ENCODE measurements at regions not wholly inside any gene's neighbourhood (a gene's known extent, or its start where the extent isn't known, plus 50 kb on each side); places are given as distances from the start of the nearest gene placed in this dataset.

DNA sequence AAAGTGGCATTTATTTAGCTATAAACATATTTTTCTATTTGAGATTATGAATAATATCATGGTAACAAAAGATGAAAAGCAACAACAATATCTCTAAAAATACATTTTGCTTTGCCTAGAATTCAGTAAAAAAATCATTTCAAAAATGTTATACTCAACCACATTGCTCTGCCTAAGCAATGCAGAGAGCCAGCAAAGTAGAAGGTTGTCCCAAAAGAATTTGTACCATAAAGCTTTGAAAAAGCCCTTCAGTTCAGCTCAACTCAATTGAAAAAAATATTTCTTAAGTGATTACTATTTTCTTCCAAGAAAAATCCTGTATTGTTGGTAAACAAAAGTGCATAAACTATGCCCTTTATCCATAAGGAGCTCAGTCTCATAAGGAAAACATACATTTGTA is 301.2 kb upstream of the ARSJ start:
- no peak for DNase-seq
- Mint-ChIP-seq H3K4me1 (no peaks in the 10 kb centered on the region), H3K27me3 (peaks cover 7% of the 10 kb centered on the region), H3K27ac (no peak overlapping the region), H3K36me3 (ENCODE audit: low read depth) (no peaks in the 10 kb centered on the region), H3K9me3 (ENCODE audit: low read depth) (peaks cover 1% of the 10 kb centered on the region), H3K4me3 (no peak overlapping the region)
- ChIA-PET POLR2A (no interaction called here), CTCF (no interaction called here)
- intact Hi-C loops (cut with DNase I, micrococcal nuclease) = no loop called here
- ATAC-seq = no peak

DNA sequence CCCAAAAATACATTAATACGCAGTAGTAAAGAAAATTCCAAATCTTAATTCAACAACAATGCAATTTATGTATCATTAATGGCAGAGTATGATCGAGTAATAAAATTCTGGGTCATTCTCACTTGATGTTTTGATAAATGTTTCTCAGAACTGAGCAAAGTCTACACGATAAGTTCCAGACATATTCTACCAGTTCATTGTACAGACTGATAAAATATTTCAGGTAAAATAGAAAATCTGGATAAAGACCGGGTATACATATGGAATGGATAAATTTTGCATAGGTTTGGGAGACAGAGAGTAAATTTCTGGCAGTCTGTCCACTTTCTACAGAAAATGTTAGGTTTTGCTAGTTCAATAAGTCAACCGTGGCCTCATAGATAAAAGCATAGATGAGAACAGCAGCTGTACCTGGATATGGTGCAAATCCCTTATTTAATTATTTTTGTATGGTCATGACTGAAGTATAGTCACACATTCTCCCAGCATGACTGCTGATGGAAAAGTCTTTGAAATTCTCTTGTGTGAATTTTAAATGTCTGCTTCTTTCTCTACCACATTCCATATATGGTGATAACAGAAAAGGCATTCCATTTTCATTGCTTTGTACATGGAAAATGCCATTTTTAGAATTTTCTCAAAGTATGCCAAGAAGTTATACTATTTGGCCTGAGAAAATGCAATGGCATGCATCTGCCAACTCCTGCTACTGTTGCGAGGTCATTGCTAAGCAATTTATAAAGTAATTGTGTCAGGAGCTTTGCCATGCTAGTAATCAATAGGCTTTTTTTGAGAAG is 301.9 kb upstream of the ARSJ start:
- H3K4me3 Mint-ChIP-seq = no peak overlapping the region
- no peak overlapping the region for H3K27ac Mint-ChIP-seq
- DNase-seq (no peak), ATAC-seq (no peak)
- H3K27me3 Mint-ChIP-seq = peaks cover 7% of the 10 kb centered on the region
- H3K4me1 Mint-ChIP-seq = no peaks in the 10 kb centered on the region
- H3K36me3 Mint-ChIP-seq (ENCODE audit: low read depth) = no peaks in the 10 kb centered on the region
- intact Hi-C loops (cut with DNase I, micrococcal nuclease) = no loop called here
- ChIA-PET CTCF (no interaction called here), POLR2A (no interaction called here)
- H3K9me3 Mint-ChIP-seq (ENCODE audit: low read depth) = peaks cover 3% of the 10 kb centered on the region

DNA sequence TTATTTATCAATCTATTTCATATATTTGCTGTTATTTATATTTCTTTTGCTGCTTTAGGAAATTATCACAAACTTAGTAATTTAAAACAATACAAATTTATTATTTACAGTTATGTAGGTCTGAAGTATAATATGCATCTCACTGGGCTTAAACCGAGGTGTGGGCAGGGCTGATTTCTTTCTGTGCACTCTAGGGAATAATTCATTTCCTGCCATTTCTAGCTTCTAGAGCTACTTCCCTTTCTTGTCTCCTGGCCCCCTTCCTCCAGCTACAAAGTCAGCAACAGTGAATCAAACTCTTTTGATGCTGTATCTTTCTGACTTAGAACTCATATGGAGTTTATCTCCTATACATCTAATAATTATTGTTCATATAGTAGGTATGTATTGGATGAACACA is 303.5 kb upstream of the ARSJ start:
- H3K4me1 Mint-ChIP-seq = no peaks in the 10 kb centered on the region
- no peak for ATAC-seq

DNA sequence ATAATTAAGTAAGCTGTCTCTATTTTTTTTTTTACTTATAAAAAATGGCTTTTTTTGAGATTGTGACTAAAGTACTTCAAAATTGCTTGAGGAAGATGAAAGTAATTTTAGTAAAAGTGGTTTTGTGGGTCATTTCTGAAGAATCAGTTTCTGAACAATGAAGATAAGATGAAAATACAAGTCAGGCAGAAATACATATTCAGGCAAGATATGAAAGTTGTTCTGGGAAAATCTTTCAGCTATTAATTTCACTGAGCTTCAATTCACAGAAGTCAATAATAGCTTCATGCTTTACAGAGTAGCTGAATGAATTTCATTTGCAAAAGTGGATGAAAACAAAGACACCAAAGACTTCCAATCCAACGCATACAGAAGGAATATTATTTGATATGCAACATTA is 305.2 kb upstream of the ARSJ start:
- CTCF ChIA-PET = no interaction called here
- H3K36me3 Mint-ChIP-seq (ENCODE audit: low read depth) = no peaks in the 10 kb centered on the region
- intact Hi-C loops (cut with DNase I, micrococcal nuclease) = no loop called here
- peaks cover 4% of the 10 kb centered on the region for H3K27me3 Mint-ChIP-seq
- ATAC-seq (no peak), DNase-seq (no peak)
- H3K9me3 Mint-ChIP-seq (ENCODE audit: low read depth) = peaks cover 3% of the 10 kb centered on the region
- POLR2A ChIA-PET = no interaction called here
- H3K4me3 Mint-ChIP-seq = no peak overlapping the region
- H3K4me1 Mint-ChIP-seq = no peaks in the 10 kb centered on the region
- no peak overlapping the region for H3K27ac Mint-ChIP-seq

More for the DNA sequence above, 303.5 kb upstream of the ARSJ start:
- Mint-ChIP-seq H3K4me3 (no peak overlapping the region), H3K36me3 (ENCODE audit: low read depth) (no peaks in the 10 kb centered on the region), H3K27ac (no peak overlapping the region), H3K27me3 (peaks cover 5% of the 10 kb centered on the region), H3K9me3 (ENCODE audit: low read depth) (peaks cover 3% of the 10 kb centered on the region)
- POLR2A ChIA-PET = no interaction called here
- intact Hi-C loops (cut with DNase I, micrococcal nuclease) = no loop called here
- CTCF ChIA-PET = no interaction called here
- no peak for DNase-seq

DNA sequence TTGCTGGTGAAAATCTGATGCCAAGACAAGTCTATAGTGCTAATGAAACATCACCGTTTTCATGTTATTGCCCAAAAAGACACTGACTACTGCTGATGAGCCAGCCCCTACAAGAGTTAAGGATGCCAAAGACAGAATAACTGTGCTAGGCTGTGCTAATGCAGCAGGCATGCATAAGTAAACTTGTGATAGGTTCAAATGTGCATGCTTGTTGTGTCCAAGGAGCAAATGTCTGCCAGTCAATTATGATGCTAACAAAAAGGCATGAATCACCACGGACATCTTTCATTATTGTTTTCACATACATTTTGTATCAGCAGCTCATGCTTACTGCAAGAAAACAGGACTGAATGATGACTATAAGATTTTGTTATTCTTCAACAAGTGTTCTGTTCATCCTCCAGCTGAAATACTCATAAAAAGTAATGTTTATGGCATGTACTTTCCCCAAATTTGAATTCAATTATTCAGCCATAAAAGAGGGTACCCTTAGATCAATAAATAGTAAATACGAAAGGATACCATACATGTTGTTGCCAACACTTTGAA is 306.9 kb upstream of the ARSJ start:
- Mint-ChIP-seq H3K36me3 (ENCODE audit: low read depth) (no peaks in the 10 kb centered on the region), H3K27ac (no peak overlapping the region), H3K4me1 (no peaks in the 10 kb centered on the region), H3K4me3 (no peak overlapping the region), H3K27me3 (peaks cover 4% of the 10 kb centered on the region), H3K9me3 (ENCODE audit: low read depth) (peaks cover 3% of the 10 kb centered on the region)
- POLR2A ChIA-PET = no interaction called here
- intact Hi-C loops (cut with DNase I, micrococcal nuclease) = no loop called here
- ATAC-seq (no peak), DNase-seq (no peak)
- CTCF ChIA-PET = no interaction called here

DNA sequence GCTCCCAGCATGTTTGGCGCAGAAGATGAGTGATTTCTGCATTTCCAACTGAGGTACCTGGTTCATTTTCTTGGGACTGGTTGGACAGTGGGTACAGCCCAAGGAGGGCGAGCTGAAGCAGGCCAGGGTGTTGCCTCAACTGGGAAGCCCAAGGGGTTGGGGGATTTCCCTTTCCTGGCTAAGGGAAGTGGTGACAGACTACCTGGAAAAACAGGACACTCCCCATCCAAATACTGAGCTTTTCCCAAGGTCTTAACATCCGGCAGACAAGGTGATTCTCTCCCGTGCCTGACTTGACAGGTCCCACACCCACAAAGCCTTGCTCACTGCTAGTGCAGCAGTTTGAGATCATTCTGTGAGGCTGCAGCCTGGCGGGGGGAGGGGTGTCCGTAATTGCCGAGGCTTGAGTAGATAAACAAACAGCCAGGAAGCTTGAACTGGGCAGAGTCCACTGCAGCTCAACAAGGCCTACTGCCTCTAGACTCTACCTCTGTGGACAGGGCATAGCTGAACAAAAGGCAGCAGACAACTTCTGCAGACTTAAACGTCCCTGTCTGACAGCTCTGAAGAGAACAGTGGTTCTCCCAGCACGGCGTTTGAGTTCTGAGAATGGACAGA is 307.7 kb upstream of the ARSJ start:
- intact Hi-C loops (cut with DNase I, micrococcal nuclease) = no loop called here
- ChIA-PET POLR2A (no interaction called here), CTCF (no interaction called here)
- Mint-ChIP-seq H3K4me3 (no peak overlapping the region), H3K36me3 (ENCODE audit: low read depth) (no peaks in the 10 kb centered on the region), H3K27ac (no peak overlapping the region), H3K9me3 (ENCODE audit: low read depth) (peaks cover 3% of the 10 kb centered on the region), H3K4me1 (no peaks in the 10 kb centered on the region), H3K27me3 (peaks cover 4% of the 10 kb centered on the region)
- DNase-seq (no peak), ATAC-seq (no peak)

DNA sequence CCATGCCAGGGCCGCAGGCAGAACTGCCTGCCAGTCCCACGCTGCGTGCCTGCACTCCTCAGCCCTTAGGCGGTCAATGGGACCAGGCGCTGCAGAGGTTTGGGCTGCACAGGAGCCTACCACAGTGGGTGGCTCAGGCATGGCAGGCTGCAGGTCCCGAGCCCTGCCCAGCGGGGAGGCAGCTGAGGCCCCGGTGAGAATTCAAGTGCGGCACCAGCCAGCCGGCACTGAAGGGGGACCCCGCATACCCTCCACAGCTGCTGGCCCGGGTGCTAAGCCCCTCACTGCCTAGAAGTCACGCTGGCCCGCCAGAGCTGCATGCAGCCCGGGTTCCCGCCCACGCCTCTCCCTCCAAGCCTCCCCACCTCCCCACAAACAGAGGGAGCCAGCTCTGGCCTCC is 302.5 kb upstream of the UGT8 start:
- H3K27me3 Mint-ChIP-seq = no peaks in the 10 kb centered on the region

DNA sequence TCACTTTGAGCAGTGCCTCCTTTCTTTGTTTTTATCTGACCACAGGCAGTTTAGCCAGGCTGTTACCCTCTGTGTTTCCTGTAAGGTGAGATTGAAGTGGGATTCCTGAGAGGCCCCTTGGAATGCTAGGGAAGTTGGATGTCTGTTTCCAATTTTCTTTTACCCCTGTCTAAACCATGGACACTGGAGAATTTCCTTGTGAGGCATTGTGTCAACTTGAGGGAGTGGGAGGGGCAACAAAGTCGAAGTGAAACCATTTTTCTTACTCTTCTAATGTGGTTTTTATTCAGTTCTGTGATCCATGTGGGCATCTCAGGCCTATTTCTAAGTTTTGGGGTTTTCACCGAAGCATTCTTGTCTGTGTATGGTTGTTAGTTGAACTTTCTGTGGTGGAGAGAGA is 296.1 kb upstream of the UGT8 start:
- Mint-ChIP-seq H3K36me3 (ENCODE audit: low read depth) (no peaks in the 10 kb centered on the region), H3K4me3 (no peak overlapping the region), H3K27ac (no peak overlapping the region), H3K9me3 (ENCODE audit: low read depth) (peaks cover 2% of the 10 kb centered on the region), H3K27me3 (peaks cover 3% of the 10 kb centered on the region), H3K4me1 (no peaks in the 10 kb centered on the region)
- ATAC-seq (no peak), DNase-seq (no peak)
- POLR2A ChIA-PET = no interaction called here
- intact Hi-C loops (cut with DNase I, micrococcal nuclease) = no loop called here
- CTCF ChIA-PET = no interaction called here

More for the DNA sequence above, 302.5 kb upstream of the UGT8 start:
- ChIA-PET CTCF (interaction anchor here (0.6 kb wide), 1 partner anchor 1218 kb away, joined by 4 read pairs; no protein-coding TSS in a partner anchor), POLR2A (no interaction called here)
- H3K4me3 Mint-ChIP-seq = no peak overlapping the region
- intact Hi-C loops (cut with DNase I, micrococcal nuclease) = no loop called here
- peaks cover 6% of the 10 kb centered on the region for H3K9me3 Mint-ChIP-seq (ENCODE audit: low read depth)
- DNase-seq = no peak
- no peak for ATAC-seq
- no peaks in the 10 kb centered on the region for H3K4me1 Mint-ChIP-seq
- H3K27ac Mint-ChIP-seq = no peak overlapping the region
- H3K36me3 Mint-ChIP-seq (ENCODE audit: low read depth) = no peaks in the 10 kb centered on the region

DNA sequence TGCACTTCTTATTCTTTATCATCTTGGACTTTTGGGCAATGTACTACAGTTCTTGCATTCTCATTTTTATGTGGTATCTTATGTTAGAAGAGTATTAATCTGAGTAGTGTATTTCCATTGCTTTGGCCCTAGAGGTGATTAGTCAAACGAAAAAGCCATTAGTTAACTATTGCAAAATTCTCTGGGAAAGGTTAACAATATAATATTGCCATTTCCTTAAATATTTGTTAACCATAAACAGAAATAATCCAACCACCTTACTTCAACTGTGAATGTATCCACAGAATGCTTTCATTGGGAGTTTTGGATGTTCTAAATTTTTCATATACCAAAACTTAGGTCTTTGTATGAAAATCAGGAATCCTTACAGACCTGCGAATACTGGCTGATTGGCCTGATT is 294.6 kb upstream of the UGT8 start:
- H3K4me1 Mint-ChIP-seq = no peaks in the 10 kb centered on the region

DNA sequence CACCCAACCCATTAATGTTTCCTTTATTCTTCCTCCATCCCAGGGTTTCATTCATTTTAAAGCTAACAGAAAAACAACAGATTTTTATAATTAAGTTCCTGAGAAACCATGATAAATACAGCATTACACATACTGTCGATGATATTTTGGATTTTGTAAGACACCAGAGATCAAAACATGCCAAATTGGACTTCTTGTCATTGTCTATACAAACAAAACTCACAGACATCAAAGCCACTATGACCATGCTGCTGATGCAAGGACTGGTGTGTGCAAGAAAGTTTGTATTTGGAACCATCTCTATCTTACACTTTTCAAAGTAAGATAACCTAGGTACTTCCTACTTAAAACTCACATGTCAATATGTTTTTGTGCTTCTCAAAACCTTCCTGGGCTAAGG is 294.0 kb upstream of the UGT8 start:
- intact Hi-C loops (cut with DNase I, micrococcal nuclease) = no loop called here
- DNase-seq (no peak), ATAC-seq (no peak)
- H3K27ac Mint-ChIP-seq = no peak overlapping the region
- H3K4me1 Mint-ChIP-seq = no peaks in the 10 kb centered on the region
- no peaks in the 10 kb centered on the region for H3K36me3 Mint-ChIP-seq (ENCODE audit: low read depth)
- no peak overlapping the region for H3K4me3 Mint-ChIP-seq
- ChIA-PET POLR2A (no interaction called here), CTCF (no interaction called here)
- H3K27me3 Mint-ChIP-seq = peaks cover 6% of the 10 kb centered on the region
- H3K9me3 Mint-ChIP-seq (ENCODE audit: low read depth) = peaks cover 2% of the 10 kb centered on the region

More for the DNA sequence above, 294.6 kb upstream of the UGT8 start:
- intact Hi-C loops (cut with DNase I, micrococcal nuclease) = no loop called here
- Mint-ChIP-seq H3K9me3 (ENCODE audit: low read depth) (peaks cover 2% of the 10 kb centered on the region), H3K27ac (no peak overlapping the region), H3K4me3 (no peak overlapping the region), H3K27me3 (peaks cover 6% of the 10 kb centered on the region), H3K36me3 (ENCODE audit: low read depth) (no peaks in the 10 kb centered on the region)
- ATAC-seq (no peak), DNase-seq (no peak)
- ChIA-PET CTCF (no interaction called here), POLR2A (no interaction called here)

DNA sequence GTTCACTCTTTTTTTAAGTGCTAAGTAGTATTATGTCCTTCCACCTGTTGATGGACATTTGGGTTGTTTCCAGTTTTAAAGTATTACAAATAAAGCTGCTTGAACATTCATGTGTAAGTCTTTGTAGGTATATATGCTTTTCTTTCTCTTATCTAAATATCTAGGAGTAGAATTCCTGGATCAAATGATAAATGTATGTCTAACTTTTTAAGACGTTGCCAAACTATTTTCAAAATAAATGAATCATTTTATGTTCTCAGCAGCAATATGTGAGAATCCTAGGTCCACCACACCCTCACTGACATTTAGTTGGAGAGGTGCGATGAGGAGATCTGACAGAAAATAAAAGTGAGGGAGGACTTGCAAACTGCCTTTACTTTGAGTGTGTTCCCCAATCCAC is 291.7 kb upstream of the UGT8 start:
- H3K4me3 Mint-ChIP-seq = no peak overlapping the region
- POLR2A ChIA-PET = no interaction called here
- intact Hi-C loops (cut with DNase I, micrococcal nuclease) = no loop called here
- no peaks in the 10 kb centered on the region for H3K4me1 Mint-ChIP-seq
- H3K27ac Mint-ChIP-seq = no peak overlapping the region
- DNase-seq = no peak
- no peaks in the 10 kb centered on the region for H3K36me3 Mint-ChIP-seq (ENCODE audit: low read depth)
- peaks cover 6% of the 10 kb centered on the region for H3K27me3 Mint-ChIP-seq
- CTCF ChIA-PET = interaction anchor here (0.6 kb wide), 1 partner anchor 33 kb away, joined by 3 read pairs; no protein-coding TSS in a partner anchor
- ATAC-seq = no peak
- no peaks in the 10 kb centered on the region for H3K9me3 Mint-ChIP-seq (ENCODE audit: low read depth)

DNA sequence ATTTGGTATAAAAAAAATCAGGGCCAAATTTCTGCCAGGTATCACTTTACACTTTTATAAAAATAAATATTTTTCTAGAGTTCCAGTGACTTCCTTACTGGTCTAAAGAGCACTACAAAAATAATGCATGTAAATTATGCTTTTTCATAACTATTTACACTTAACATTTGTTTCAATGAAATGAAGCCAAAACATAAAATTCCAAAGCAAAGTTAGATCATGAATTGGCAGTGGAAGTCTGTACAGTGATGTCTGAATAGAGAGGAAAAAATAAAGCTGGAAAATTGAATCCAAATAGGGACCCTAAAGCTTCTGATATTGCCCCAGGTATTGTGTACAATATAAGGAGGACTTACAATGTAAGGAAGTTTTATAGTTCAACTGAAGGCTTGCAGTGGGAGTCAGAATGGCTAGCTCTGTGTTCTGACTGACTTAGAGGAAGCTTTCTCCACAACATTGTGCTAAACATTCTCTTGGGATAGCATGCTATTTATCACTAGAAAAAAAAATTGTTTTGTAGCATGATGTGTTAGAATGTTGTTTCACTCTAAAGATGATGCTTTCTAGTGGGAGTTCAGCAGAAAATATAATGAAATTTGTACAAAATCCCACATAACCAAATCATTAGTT is 288.2 kb upstream of the UGT8 start:
- H3K27me3 Mint-ChIP-seq = peaks cover 4% of the 10 kb centered on the region
- H3K4me1 Mint-ChIP-seq = no peaks in the 10 kb centered on the region
- ChIA-PET CTCF (no interaction called here), POLR2A (no interaction called here)
- no peak overlapping the region for H3K4me3 Mint-ChIP-seq
- no peaks in the 10 kb centered on the region for H3K9me3 Mint-ChIP-seq (ENCODE audit: low read depth)
- no peak overlapping the region for H3K27ac Mint-ChIP-seq
- intact Hi-C loops (cut with DNase I, micrococcal nuclease) = no loop called here
- ATAC-seq (no peak), DNase-seq (no peak)
- no peaks in the 10 kb centered on the region for H3K36me3 Mint-ChIP-seq (ENCODE audit: low read depth)

Data from activated CD4-positive, alpha-beta T cell treated with anti-CD3 and anti-CD28 coated beads for 36 hours (primary cell).